GM18868 (cell line): ENCODE measurements at regions not wholly inside any gene's neighbourhood (a gene's known extent, or its start where the extent isn't known, plus 50 kb on each side); places are given as distances from the start of the nearest gene placed in this dataset.

Experiments
- ATAC-seq: cut with Tn5 transposase; IDR thresholded peaks from one replicate; pipeline ENCODE4 v1.9.1; 2021; ENCODE audit warnings: mild to moderate bottlenecking, moderate library complexity; ENCODE audit not compliant: unreplicated experiment

DNA sequence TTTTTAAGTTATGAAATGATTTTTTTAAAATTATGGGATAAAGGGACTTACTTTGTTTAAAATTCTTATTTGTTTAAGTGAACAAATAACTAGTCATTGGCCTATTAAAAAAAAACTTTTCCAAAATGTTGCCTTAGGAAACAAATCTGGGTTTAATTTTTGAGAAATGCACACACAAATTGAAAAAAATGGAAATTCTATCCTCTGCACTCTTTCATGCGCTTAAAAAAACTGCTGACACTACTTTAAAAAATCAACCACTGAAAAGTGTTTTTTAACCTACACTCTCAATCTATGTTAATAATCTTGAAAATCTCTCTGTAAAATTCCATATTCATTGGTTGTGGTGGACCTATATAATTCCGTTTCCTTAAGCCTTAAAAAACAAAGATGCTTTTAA, 163.4 kb upstream of the DAB2 start:
- ATAC-seq, result no peak

DNA sequence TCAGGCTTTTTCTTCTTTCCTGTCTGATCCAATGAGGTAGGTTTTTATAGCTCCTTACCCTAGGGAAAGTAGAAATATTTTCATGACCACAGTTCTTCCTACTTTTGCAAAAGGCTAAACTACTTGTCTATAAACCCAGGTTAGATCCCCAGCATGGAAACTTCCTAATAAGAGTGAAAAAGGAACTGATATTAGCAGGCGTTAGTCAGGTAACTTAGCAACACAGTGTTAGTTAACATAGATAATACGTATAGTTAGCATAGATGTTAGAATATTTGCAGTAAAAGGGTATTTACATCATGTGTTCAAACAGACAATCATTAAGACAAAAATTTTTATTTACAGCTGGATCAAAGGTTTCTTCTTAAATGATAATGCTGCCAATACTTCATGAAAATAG, 162.9 kb upstream of the DAB2 start:
- peak; percentile 92 for ATAC-seq

DNA sequence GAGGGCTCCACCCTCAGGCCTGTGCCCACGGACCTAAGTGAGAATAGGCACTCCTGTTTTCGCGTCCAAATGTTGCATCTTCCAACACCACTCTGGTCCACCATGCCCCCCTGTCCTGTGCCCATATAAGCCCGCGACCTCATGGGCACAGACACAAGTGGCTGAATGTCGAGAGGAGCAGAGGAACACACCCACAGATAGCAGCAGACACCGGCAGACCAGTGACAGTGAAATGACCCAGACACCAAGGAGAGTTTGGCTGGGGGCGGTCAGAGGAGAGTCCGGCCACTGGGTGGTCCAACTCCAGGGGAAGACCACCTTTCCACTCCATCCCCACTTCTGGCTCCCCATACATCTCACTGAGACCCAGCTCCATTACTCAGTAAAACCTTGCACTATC, 161.4 kb upstream of the DAB2 start:
- no peak for ATAC-seq

DNA sequence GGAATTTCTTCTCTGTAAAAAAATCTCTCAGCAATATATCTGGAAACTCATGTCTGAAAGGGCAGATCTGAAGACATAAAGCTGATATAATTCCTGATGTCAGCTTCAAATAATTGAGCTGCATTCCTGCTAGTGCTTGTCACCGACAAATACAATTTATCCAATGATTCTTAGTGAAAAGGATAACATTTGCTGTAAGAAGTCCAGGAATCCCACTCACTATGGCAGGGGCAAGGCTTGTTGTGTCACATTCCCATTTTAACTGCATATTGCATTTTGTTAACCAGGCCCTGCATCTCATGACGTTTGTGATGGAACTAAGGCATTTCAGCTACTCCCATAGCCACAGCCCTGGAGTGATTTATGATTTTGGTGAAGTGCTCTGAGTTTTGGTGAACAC, 160.1 kb upstream of the DAB2 start:
- ATAC-seq, result no peak

DNA sequence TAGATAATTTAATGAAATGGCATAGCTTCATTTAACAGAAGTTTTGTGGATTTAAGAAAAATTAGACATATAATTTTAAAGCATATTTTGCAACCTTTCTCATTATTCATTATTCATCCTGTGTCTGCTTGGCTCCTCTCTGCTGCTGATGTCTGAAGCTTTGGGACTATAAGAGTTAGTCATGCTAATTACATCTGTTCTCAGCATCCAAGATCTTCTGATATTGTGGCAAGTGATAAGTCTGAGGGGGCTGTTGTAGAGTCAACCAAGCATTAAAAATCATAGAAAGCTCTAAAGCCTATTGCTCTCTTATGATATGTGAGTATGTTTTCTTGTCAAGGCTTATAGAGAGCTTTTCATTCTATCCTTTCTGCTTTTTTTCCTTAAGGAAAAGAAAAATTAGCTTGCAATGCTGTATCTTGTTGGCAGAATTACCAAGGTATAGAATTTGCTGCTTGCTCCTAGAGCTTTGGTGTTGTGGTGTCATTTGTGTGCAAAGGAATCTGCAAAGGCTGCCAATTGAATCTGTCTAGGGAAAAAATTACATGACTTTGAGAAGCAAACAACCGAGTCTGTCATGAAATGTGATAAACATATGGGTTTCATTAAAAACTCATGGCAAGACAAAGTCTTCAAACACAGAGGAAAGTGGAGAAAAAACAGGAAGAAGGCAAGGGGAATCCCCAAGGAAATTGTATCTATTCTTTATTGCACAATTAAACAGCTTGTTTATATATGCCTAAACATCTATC, 156.1 kb upstream of the DAB2 start:
- ATAC-seq, result no peak

DNA sequence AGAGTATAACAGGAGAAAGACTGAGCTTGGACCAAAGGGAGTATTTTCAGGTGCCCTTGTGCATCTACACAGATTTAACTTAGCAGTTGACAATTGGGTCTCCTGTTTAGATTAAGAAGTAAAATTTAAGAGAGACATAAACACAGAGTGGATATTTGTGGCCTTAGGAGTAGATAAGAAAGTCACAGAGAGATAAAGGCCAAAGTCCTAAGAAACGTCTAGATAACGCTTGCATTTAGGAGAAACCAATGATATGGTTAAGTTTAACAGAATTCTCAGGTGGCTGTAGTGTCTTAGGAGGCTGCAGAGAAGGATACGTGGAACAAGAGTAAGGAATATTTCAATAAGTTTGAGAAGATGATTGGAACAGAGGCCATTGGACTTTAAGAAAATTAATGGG, 155.0 kb upstream of the DAB2 start:
- no peak for ATAC-seq

DNA sequence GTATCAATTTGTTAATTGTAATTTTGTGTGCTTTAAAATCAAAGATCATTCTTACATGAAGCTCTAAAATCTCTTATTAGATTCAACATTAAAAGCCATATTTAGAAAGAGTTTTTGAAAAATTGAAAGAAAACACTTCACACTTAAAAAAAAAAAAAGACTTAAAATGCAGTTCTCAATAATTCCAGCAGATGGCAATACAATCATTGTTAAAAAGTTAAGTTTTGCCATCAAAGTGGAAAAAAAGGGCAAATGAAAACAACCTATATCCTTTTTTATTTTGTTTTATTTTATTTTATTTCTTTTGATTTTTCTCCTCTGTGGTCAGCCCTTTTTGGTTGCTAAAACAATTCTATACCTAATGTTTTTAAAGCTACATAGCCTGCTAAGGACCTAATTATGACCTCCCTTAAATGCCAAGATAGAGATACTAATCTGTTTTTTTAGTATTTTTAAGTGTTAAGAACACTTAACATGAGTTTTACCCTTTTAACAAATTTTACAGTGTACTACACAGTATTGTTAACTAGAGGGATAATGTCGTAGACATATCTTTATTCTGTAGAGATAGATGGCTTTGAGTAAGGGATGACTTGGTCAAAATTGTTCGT, 154.2 kb upstream of the DAB2 start:
- ATAC-seq, result no peak

DNA sequence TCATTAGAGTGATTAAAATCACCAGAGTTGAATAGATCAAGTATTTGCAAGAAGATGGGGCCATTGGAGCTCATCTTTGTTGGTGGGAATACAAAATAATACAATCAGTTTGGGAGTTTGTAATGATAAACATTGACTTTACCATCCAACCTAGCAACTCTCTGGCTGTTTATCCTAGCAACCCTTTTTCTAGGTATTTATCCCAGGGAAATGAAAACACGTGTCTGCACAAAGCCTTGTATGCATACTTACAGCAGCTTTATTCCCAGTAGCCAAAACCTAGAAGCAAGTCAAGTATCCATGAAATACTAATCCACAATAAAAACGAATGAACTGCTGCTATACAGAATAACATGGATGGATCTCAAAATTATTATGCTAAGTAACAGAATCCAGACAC, 152.7 kb upstream of the DAB2 start:
- ATAC-seq, result no peak

DNA sequence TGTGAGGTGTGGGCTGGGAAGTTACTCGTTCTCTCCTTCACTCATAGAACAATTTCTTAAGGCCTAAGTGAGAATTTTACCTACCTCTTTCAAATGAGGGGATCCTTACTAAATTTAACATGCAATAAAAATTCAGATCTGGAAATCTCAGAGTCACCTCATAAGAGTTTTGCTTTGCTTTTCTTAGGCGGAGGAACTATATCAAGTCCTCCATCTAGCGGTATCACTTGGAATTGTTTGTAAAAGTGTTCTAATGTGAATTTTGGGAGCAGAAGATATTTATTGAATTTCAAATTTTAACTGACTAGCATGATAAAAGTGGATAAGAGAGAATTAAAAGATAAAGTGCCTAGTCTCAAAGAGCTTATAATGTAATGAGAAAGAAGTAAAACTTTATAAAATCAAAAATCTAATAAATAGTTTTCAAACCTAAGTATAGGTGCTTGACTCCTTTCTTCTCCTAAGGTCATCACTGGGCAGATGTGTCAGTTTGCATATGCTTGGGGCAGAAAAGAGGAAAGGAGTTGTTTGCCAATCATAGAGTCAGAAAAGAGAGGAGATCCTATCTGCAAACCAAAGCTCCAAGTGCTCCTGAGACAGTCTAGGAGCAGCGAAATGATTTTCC, 145.7 kb upstream of the DAB2 start:
- no peak for ATAC-seq

DNA sequence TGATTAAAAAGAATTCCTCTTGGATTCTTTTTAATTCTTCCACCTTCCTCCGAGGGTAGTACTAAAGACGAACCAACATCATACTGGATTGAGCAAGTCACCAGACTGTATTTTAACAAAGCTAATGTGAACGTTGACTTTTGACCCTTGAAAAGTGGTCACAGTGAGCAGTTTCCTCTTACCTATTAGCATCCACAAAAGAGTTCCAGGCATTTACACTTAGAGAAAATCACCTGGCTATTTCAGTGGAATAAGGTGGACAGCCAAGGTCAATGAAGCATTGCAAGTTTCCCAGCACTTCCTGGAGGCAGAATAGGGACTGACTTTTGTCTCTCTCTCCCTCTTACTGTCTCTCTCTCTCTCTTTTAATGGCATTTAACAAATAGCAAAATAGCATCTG, 145.1 kb upstream of the DAB2 start:
- no peak for ATAC-seq

DNA sequence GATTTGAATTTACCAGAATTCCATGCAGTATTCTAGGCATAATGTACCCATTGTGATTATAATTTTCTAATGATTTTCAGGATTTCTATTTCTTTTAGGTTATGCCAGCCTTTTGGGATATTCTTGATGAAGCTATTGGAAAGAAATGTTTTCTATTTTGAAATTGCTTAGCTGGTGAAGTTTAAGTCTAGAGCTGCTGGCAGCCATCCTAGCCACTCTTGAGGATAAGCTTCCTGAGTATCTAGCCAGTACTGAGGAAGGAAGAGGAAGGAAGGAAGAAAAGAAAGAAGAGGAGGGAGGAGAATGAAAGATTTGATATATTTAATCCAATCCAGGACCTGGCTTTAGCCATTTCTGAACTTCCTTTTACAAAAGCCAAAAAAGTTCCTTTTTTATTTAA, 142.1 kb upstream of the DAB2 start:
- no peak for ATAC-seq

DNA sequence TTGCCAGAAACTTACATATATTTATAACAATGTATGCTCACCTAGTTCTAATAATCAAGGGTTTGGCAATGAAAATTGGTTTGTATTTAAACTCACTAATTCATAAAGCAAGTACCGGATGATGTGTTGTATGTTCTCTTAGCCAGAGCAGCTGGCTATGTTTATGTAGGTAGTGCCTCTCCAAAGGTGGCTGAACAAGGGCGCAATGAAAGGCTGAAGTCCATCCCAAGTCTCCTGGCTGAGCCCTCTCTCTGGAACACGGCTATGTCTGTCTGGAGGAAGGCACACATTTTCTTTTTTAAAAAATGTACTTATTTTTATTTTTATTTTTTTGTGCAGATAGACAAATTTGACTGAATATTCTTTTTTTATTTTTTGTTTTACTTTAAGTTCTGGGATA, 141.2 kb upstream of the DAB2 start:
- no peak for ATAC-seq

DNA sequence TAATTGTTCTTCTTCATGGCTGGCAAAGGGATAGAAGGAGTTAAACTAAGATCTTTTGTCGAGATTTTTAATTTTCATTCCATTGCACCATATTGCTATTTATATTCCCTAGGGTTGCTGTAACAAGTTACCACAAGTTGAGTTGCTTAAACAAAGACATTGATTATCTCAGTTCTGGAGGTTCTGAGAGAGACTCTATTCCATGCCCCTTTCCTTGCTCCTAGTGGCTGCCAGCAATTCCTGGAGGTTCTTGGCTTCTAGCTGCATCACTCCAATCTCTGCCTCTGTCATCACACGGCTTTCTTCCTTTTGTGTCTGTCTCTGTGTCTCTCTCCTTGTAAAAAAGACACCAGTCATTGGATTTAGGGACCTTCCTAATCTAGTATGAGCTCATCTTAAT, 136.6 kb upstream of the DAB2 start:
- ATAC-seq, result no peak

DNA sequence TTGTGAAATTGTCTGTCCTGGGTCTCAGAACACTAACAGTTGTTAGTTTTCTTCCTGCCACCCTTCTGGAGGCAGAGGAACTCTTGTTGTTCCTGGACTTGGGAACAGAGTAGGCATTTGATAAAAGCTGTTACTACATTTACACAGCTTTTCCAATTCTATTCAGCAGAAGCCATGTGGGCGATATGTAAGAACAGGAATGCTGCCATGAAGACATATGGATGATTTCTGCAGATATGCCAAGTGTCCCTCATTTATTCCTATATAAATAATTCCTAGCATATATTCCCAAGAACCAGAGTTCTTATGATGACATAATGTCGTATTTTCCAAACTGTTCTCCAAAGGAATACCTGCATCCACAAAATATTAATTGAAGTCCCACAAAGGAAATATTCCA, 135.9 kb upstream of the DAB2 start:
- no peak for ATAC-seq

DNA sequence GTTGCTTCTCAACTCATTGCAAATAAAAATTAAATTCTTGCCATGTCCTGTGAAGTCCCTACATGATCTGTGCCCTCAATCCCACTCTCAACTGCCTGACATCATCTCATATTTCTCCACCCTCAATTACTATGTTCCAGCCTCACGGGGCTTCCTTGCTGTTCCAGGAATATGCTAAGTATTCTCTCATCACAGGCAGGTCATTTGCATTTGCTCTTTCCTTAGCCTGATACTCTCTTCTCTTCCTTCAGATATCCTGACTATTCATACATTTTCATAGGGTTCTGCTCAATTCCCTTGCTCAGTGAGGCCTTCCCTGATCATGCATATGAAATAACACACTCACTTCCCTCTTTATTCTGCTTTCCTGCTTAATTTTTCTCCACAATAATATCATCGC, 135.1 kb upstream of the DAB2 start:
- ATAC-seq, result no peak

DNA sequence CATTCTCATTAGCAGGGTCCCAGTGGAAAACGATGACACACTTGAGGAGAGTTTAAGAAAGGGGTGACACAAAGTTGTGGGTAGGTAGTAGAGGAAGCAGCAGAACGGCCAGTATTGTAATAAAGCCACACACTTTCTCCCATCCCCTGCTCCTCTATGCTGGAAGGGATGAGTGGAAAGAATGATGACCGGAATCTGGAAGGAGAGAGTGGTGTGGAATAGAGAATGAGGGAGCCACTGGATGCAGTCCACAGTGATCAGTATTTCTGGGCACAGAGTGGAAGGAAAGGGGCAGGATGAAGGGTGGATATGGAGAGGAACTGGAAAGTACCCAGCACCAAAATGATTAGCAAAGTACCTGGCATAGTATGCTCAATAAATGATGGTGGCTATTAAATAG, 133.8 kb upstream of the DAB2 start:
- no peak for ATAC-seq

DNA sequence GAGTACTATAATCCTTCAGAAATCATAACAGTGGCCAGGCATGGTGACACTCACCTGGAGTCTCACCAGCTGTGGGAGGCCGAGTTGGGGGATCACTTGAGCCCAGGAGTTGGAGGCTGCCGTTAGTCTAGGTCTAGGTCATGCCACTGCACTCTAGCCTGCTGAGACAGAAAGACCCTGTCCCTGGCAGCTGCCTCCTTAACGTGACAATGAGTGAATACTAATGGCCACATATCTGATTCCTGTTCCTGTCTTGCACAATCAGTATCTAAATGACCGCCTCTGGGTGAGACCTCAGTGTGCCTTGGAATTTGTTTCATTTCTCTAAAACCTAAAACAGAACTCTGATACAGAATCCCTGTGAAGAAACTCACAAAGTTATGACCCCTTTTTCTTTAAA, 131.0 kb upstream of the DAB2 start:
- ATAC-seq, result no peak

DNA sequence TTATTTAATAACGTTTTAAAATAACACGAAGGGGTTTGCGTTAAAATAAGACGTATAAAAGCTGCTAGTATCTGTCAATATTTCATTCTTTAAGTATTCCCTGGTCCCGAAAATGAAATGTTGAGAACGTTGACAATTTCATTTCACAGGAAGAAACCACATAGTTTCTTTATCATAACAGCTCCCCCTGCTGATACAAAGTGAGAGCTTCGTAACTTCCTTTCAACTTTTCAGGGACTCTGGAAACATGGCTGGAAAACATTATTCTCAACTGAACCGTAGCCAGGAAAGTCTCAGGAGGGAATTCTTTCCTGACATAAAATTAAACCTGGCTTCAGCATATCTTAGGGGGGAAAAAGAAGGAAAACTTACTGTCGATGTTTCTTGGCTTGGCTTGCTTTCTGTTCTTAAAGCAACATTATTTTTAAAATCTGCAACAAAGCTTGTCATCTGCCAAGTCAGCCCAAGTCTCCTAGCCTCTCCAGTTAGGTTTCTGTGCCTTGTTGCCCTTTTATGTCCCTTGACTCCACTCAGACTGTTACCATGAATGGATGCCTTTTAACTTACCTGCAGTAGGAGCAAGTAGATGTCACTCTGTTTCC, 122.9 kb upstream of the DAB2 start:
- ATAC-seq, result no peak

DNA sequence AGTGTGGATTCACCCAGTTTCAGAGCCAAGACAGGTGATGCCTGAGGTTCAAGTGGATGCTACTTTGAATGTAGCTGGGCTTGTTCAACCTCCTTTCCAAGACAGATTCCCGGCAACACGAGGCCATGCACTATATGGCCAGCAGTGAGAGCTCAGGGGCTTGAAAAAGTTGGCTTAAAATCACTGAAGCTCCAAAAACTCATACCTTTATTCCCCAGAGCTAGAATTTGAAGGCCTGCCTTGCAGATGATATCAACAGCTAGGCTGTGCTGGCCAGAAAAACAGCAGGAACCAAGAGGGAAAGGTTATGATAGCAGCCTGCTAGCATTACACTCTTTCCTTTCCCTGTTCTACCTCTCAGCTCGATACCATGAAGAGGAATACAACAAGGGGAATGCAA, 120.2 kb upstream of the DAB2 start:
- ATAC-seq, result no peak

DNA sequence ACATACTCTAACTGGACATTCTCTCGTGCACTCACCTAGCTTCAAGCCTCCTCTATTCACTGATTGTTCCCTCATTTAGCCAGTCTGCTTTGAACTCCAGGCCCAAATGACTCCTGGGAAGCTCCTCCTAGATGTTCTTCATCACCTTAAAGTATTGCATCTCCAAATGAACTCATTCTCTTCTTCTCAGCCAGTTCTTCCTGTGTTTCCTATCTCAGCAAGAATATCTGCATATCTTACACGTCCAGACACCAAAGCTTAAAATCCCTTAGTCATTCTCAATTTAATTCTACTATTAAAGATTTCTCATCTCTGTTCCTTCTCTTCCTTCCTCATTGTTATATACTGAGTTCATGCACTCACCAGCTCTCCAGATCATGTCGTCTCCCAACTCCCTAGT, 118.6 kb upstream of the DAB2 start:
- no peak for ATAC-seq

DNA sequence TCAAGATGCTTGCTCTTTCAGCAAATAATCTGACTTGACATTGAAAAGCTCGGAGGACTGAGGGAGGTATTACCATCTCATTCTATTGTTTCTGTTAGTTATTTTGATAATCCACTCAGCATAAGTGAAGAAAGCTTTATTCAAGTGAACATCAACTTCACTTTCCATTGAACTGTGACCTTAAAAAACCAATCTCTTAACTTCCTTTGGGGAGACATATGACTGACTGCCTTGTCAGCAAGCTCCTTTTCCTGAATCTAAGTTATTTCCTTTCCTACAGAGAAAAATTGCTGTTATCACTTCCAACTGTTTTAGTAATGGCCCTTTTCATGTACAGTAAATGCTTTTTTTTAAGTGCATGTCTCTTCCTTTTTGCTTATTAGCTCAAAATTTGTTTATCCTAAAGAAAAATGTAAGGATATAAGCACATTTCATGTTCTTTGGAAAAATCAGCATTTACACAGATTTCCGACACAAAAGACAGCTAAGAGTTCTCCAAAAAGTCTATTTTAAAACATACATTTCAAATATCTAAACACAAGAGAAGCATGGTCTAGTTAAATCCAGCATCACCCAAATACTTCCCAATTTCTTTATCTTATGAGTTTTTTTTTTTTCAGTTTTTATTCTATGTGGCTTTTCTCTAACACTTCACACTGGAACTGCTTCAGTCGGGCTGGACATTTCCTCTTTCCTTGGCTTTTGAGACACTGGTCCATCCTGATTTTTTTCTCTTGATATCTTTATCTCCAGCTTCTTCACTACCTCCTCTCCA, 117.9 kb upstream of the DAB2 start:
- no peak for ATAC-seq
